B cell (primary cell): ENCODE measurements at regions not wholly inside any gene's neighbourhood (a gene's known extent, or its start where the extent isn't known, plus 50 kb on each side); places are given as distances from the start of the nearest gene placed in this dataset.

Experiments
- ATAC-seq: fragments of 200-7000 bp; cut with Tn5 transposase; one replicate; pipeline ENCODE4 v1.10.0; 2021; ENCODE audit warnings: low read depth, mild to moderate bottlenecking, moderate number of reproducible peaks, moderate library complexity
- CTCF ChIA-PET: fragments of 350-600 bp; sonication (Branson Sonifier 250); formaldehyde crosslinking; loops from one replicate; lab custom pipeline; 2021; ENCODE audit warnings: antibody characterized with exemption, inconsistent platforms; lab: Charles Lee
- POLR2A ChIA-PET: fragments of 350-600 bp; sonication (Branson Sonifier 250); formaldehyde crosslinking; loops from one replicate; lab custom pipeline; 2021; ENCODE audit warnings: antibody characterized with exemption; lab: Charles Lee
- DNase-seq: peaks from one replicate; pipeline ENCODE4 v3.0.0; 2013
- H2AFZ ChIP-seq: 2 replicates; pipeline ENCODE4 v1.6.1; 2012; ENCODE audit warnings: mild to moderate bottlenecking, low read depth, low read length; ENCODE audit not compliant: insufficient read depth, poor library complexity, severe bottlenecking
- H3K27ac ChIP-seq, 2 donors: 1 replicate in 1 of 2; 2 replicates in 1 of 2; pipeline ENCODE4 v1.5.1; 2012 to 2013; ENCODE audit warnings: low read length in 2 of 2, mild to moderate bottlenecking in 2 of 2, moderate library complexity in 1 of 2
- H3K27me3 ChIP-seq, 4 experiments: fragments of 200-600 bp in 1 of 4; sonication (generic) in 1 of 4; replicated peaks in 1 of 4; 1 replicate in 2 of 4; 2 replicates in 2 of 4; pipeline versions ENCODE4 v1.6.1 to v1.7.0; 2013 to 2016; ENCODE audit warnings: low read length in 3 of 4, mild to moderate bottlenecking in 2 of 4, mixed read lengths in 1 of 4, moderate library complexity in 1 of 4; ENCODE audit not compliant: insufficient read depth in 4 of 4, control insufficient read depth in 3 of 4; ENCODE audit errors: control extremely low read depth in 1 of 4
- H3K36me3 ChIP-seq, 2 experiments: replicated peaks in 1 of 2; 1 replicate in 1 of 2; 2 replicates in 1 of 2; pipeline versions ENCODE4 v1.6.1 to v1.7.1; 2013; ENCODE audit warnings: low read length in 1 of 2; ENCODE audit not compliant: insufficient read depth in 2 of 2, control insufficient read depth in 1 of 2; ENCODE audit errors: control extremely low read depth in 1 of 2, extremely low read depth in 1 of 2
- H3K4me1 ChIP-seq, 2 donors: fragments of 200-600 bp in 1 of 2; sonication (generic) in 1 of 2; 1 replicate in 1 of 2; 2 replicates in 1 of 2; pipeline versions ENCODE4 v1.5.1 to v1.6.1; 2013 to 2017; ENCODE audit warnings: low read length in 2 of 2; ENCODE audit not compliant: control insufficient read depth in 2 of 2, insufficient read depth in 2 of 2
- H3K4me2 ChIP-seq: replicated peaks from 2 replicates; pipeline ENCODE3; 2012; ENCODE audit warnings: mild to moderate bottlenecking, low read depth, low read length; ENCODE audit not compliant: poor library complexity, severe bottlenecking
- H3K4me3 ChIP-seq, 5 experiments: fragments of 200-600 bp in 1 of 5; sonication (generic) in 1 of 5; 1 replicate in 3 of 5; 2 replicates in 2 of 5; pipeline versions ENCODE4 v1.5.1 to v1.7.0; 2011 to 2016; ENCODE audit warnings: low read length in 4 of 5, mild to moderate bottlenecking in 4 of 5, low read depth in 2 of 5, control low read depth in 1 of 5, moderate library complexity in 1 of 5; ENCODE audit not compliant: insufficient read depth in 1 of 5; ENCODE audit errors: control extremely low read depth in 1 of 5, extremely low read depth in 1 of 5
- H3K79me2 ChIP-seq: fragments of 200-600 bp; sonication (generic); one replicate; pipeline ENCODE4 v1.6.0; 2016; ENCODE audit warnings: low read length; ENCODE audit not compliant: control insufficient read depth, insufficient read depth
- H3K9ac ChIP-seq: fragments of 200-600 bp; sonication (generic); 2 replicates; pipeline ENCODE4 v1.6.1; 2017; ENCODE audit warnings: mild to moderate bottlenecking, low read length, moderate library complexity
- H3K9me3 ChIP-seq, 3 donors: one replicate each; pipeline versions ENCODE4 v1.6.1 to v1.7.1; 2013; ENCODE audit warnings: low read length in 2 of 3; ENCODE audit not compliant: control insufficient read depth in 2 of 3, insufficient read depth in 1 of 3; ENCODE audit errors: control extremely low read depth in 1 of 3
- H4K20me1 ChIP-seq: 2 replicates; pipeline ENCODE4 v1.6.0; 2012; ENCODE audit warnings: mild to moderate bottlenecking, low read length; ENCODE audit not compliant: insufficient read depth, control insufficient read depth, poor library complexity, severe bottlenecking
- H3K27ac Mint-ChIP-seq: one replicate; pipeline ENCODE4 v1.8.0; 2021; ENCODE audit warnings: mixed read lengths
- H3K27me3 Mint-ChIP-seq: one replicate; pipeline ENCODE4 v1.8.0; 2021; ENCODE audit warnings: mixed read lengths
- H3K4me1 Mint-ChIP-seq: one replicate; pipeline ENCODE4 v1.8.0; 2021; ENCODE audit warnings: mixed read lengths
- H3K4me3 Mint-ChIP-seq: one replicate; pipeline ENCODE4 v1.8.0; 2021; ENCODE audit warnings: mixed read lengths
- H3K9me3 Mint-ChIP-seq: one replicate; pipeline ENCODE4 v1.8.0; 2022; ENCODE audit warnings: mixed read lengths; ENCODE audit not compliant: insufficient read depth
- CTCF ChIP-seq: fragments of 200-600 bp; IDR thresholded peaks from one replicate; pipeline ENCODE4 v1.8.0; 2022; ENCODE audit warnings: antibody characterized with exemption, mild to moderate bottlenecking
- EZH2 ChIP-seq: IDR thresholded peaks from 2 replicates; pipeline ENCODE4 v1.6.1; 2012; ENCODE audit warnings: borderline replicate concordance, low read depth, mild to moderate bottlenecking, moderate library complexity, low read length; ENCODE audit not compliant: insufficient read depth, poor library complexity, severe bottlenecking
- WGBS: methylation state at CpG from one replicate; pipeline ENCODE4 v1.1.5; 2013; ENCODE audit warnings: missing lambda C conversion rate; ENCODE audit not compliant: insufficient coverage; 5-methylcytosine and 5-hydroxymethylcytosine counted together
- intact Hi-C: fragments of 100-400 bp; cut with micrococcal nuclease; formaldehyde crosslinking; loops from one replicate; pipeline ENCODE4 v1.10.0; 2022

- no peaks in the 10 kb centered on the region for H3K79me2 ChIP-seq
- H3K4me1 ChIP-seq: no peaks in the 10 kb centered on the region
- CTCF ChIA-PET: no interaction called here
- peaks cover 2% of the 10 kb centered on the region for H3K4me1 Mint-ChIP-seq
- intact Hi-C loops: no loop called here
- no peaks in the 10 kb centered on the region for H4K20me1 ChIP-seq
- H3K36me3 ChIP-seq: no peaks in the 10 kb centered on the region
- DNase-seq (no peak), ATAC-seq (no peak)
- H3K9me3 ChIP-seq: peaks cover 0 to 9% (median 1%) of the 10 kb centered on the region in 3 donors
- no peaks in the 10 kb centered on the region for H3K9me3 Mint-ChIP-seq
- POLR2A ChIA-PET: no interaction called here
- H3K4me2 ChIP-seq: no peak overlapping the region
- no peak overlapping the region for H2AFZ ChIP-seq
- no peaks in the 10 kb centered on the region for H3K27me3 ChIP-seq
- H3K9ac ChIP-seq: no peak overlapping the region
- H3K4me3 ChIP-seq: no peak overlapping the region
- peaks cover 4% of the 10 kb centered on the region for H3K27me3 Mint-ChIP-seq
- no peak overlapping the region for H3K27ac Mint-ChIP-seq
- H3K27ac ChIP-seq: no peak overlapping the region
- no CpG with 5 or more reads among the region's 2 CpGs for WGBS
- TF ChIP-seq EZH2 (no peak), CTCF (no peak)
- no peak overlapping the region for H3K4me3 Mint-ChIP-seq
These were observed 89.6 kb downstream of the ZNF486 start for GRCh38 chr19:20256606-20257005.

GRCh38 chr19:20254121-20254520 is 87.1 kb downstream of the ZNF486 start:
- Histone ChIP-seq H4K20me1 (no peaks in the 10 kb centered on the region), H2AFZ (no peak overlapping the region), H3K4me3 (no peak overlapping the region), H3K27me3 (no peaks in the 10 kb centered on the region), H3K4me1 (no peaks in the 10 kb centered on the region), H3K27ac (no peak overlapping the region), H3K9ac (no peak overlapping the region), H3K9me3 (peaks cover 0 to 6% (median 1%) of the 10 kb centered on the region in 3 donors), H3K36me3 (no peaks in the 10 kb centered on the region), H3K79me2 (no peaks in the 10 kb centered on the region), H3K4me2 (no peak overlapping the region)
- TF ChIP-seq EZH2 (no peak), CTCF (no peak)
- H3K9me3 Mint-ChIP-seq: no peaks in the 10 kb centered on the region
- DNase-seq: no peak
- no peaks in the 10 kb centered on the region for H3K4me1 Mint-ChIP-seq
- no peaks in the 10 kb centered on the region for H3K27me3 Mint-ChIP-seq
- no peak for ATAC-seq
- no peak overlapping the region for H3K4me3 Mint-ChIP-seq
- no peak overlapping the region for H3K27ac Mint-ChIP-seq
- ChIA-PET CTCF (interaction anchor here (0.6 kb wide), 1 partner anchor 185 kb away, joined by 4 read pairs; no protein-coding TSS in a partner anchor), POLR2A (no interaction called here)
- intact Hi-C loops: no loop called here
- WGBS: 92% methylated on average over 2 of the region's 5 CpGs
